Epithelial cell of prostate (primary cell): ENCODE measurements at regions not wholly inside any gene's neighbourhood (a gene's known extent, or its start where the extent isn't known, plus 50 kb on each side); places are given as distances from the start of the nearest gene placed in this dataset.
"Not testable (repeated sequence)": the region's sequence is repeated elsewhere in the genome, so short reads cannot be mapped to it uniquely, and the experiment has no call there.

ENCODE experiments used
- DNase-seq: peaks from one replicate; pipeline ENCODE4 v3.0.0-alpha.2; 2011; ENCODE audit warnings: low read depth, low spot score
- H3K27ac ChIP-seq: fragments of 450-650 bp; 2 replicates; pipeline ENCODE4 v1.5.1; 2017; ENCODE audit warnings: mild to moderate bottlenecking

DNA sequence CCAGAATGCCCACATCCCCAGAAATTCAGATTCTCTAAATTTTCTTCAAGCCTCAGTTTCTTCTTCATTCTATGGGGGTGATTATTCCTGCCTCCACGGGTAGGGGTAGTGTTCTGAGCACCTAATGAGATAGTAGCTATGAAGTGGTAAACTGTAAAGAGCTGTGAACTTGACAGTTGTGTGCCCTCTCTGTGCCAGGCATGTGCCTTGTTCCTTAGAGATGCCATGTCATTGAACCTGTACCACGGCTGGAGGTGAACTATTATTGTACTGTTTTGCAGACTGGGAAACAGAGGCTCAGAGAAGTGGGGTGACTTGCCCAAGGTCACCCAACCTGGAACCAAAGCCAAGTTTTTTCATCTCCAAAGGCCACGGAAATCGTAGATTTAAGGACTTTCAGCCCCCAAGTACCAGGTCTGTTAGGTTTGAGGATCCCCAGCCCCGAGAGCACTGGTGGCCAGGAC, 67.7 kb upstream of the SIRPA start:
- H3K27ac ChIP-seq: peak overlapping the region; percentile 97
- no peak for DNase-seq

DNA sequence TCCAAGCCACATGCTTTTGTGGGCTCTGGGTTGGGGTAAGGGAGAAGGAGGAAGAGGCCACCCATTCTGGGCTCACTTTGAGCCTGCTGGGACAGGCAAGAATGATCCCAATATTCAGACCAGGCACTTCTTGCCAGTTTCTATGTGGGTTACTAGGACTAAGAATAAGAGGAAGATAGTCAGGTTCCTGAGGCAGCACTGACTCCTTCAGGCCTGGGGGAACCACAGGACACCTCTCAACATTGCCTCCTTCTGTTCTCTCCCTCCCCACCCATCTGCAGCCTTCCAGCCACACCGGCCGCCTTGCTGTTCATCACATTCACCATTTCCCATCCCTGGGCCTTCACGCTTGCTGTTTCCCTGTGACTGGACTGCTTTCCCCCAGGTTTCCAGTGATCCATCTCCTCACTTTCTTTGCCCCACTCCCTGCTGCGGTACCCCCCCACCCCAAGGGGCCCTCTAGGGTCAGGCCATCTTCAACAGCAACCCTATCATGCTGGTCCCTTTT, 69.2 kb upstream of the SIRPA start:
- H3K27ac ChIP-seq: peak overlapping the region; percentile 97
- no peak for DNase-seq

DNA sequence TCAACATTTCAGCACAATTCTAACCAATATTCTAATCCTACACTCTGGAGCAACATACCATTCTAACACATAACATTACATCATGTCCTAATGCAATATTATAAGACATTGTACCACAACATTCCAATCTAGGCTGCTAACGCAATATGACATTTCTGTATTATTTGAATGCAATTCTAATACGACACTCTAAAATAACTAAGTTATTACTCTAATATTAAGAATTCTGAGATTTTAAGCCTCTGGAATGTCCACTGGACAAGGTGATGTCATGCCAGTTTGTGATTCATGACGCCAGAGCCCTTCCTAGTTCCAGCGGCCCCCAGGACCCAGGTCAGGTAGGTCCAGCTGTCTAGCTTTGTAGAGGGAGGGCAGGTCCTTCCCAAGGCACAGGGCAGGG, 69.7 kb upstream of the SIRPA start:
- no peak for DNase-seq
- H3K27ac ChIP-seq: peak overlapping the region; percentile 97

DNA sequence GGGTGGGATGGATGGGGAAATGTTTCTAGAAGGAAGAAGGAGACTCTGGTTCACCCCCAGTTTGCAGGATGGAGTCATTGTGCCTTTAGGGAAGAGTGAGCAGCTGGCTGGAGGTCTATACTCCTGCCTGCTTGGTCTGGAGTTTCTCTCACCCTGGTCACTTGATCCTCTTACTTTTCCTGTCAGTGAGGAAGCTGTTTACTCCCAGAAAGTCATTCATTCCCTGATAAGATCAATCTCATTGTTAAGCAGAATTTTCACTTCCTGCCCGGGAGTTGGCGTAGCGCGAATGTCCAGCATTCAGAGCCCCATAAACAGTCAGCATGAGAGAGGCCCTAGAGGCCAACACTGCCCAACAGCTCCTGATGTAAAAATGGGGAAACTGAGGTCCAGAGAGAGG, 70.4 kb upstream of the SIRPA start:
- H3K27ac ChIP-seq: peak overlapping the region; percentile 97
- no peak for DNase-seq

DNA sequence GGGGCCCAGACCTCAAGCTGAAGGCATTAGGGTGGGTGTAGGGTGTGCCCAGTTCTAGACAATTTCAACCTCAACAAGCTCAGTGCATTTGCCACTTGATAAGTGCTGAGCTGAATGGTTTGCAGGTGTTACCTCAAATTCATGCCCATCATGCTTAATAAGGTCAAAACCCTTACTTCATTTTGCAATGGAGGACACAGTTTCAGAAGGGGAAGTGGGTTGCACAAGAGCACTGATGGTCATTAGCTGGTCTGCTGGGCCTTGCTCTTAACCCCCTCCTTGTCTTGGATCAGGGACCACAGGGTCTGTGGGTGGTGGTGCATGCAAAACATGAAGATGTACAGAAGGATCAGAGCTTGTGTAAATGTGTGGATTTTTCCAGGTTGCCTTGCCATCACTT, 71.0 kb upstream of the SIRPA start:
- peak overlapping the region; percentile 97 for H3K27ac ChIP-seq

DNA sequence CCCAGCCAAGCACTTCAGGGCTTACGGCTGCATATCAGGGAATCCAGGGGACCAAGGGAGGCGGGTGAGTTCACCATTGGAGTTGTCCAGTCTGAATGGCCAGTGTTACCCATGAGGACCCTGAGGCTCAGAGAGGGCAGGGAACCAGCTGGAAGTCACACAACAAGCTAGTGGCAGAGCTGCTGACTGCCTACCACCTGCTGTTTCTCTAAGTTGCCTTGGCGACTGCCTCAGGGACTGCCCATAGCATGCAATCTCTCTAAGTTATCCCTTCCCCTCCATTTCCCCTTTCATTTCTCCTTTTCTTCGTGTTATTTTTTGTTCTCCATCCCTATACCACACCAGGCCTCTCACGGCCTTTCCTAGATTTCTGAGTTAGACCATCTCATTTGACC, 71.8 kb upstream of the SIRPA start:
- no peak for DNase-seq
- H3K27ac ChIP-seq: peak overlapping the region; percentile 57

More for the DNA sequence above, 71.0 kb upstream of the SIRPA start:
- DNase-seq: no peak

DNA sequence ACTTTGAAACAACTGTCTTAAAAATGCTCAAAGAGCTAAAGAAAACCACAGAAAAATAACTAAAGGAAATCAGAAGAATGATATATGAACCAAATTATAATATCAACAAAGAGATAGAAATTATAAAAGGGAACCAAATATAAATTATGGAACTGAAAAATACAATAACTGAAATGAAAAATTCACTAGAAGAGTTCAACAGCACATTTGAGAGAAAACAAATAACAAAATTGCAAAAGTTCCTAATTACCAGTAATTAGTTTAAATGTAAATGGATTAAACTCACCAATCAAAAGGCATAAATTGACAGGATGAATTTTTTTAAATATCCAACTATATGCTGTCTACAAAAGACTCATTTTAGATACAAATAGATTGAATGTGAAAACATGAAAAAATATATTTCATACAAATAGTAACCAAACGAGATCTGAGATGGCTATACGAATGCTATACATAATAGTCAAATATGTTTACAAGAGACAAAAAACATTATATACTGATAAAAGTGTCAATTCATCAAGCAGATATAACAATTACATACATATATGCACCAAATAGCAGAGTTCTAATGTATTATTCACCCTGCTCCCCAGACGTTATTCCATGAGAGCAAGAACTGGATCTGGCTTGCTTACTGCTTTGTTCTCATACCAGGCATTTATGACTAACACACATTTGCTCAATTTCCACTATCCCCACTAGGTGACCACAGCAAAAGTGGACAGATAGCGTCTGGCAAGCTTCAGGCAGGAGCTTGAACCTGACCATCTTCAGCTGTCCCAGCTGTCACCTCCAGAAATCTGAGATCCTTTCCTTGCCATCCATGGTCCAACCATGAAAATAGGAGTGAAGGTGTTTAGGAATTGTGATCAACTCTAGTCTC, 72.4 kb upstream of the SIRPA start:
- no peak for DNase-seq

DNA sequence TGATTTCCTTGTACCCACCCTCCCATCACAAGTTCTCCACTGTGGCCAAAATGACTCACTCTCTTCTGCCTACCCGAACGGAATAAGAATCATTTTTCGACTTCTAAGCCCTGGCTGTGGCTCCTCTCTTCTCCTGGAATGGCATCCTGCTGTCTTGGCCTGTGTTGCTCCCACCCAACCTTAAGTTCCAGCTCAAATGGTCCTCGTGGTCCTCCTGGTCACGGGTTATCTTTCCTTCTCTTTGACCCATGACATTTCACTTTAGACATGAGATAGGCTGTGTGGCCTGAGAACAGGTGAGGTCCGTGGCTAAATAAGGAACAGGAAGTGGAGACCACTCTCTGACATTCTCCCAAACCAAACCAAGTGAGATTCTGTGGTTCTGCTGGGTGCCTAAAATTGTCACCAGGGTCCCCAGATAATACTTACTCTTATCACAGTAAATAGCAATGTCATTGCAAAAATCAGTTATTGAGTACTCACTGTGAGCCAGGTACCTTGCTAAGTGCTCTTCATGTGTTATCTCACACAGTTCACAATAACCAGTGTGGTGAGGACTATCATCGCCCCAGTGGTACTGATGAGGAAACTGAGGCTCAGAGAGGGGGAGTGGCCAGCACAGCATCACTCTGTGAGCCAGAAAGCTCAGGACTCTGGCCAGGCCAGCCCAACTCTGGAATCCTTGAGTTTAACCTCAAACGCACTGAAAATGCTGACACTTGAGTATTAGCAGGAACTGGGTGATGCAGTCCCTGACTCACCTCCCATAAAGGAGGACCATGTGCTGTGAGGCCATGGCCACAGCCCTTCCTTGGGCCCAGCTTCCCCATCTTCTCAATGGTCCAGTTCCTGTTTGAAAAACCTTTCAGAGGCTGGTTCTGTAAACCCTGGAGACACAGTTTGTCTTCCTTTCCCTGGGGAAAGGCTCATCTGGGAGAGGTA, 74.8 kb upstream of the SIRPA start:
- no peak for DNase-seq
- H3K27ac ChIP-seq: peak overlapping the region; percentile 57

More for the DNA sequence above, 72.4 kb upstream of the SIRPA start:
- H3K27ac ChIP-seq: peak overlapping the region; percentile 57

DNA sequence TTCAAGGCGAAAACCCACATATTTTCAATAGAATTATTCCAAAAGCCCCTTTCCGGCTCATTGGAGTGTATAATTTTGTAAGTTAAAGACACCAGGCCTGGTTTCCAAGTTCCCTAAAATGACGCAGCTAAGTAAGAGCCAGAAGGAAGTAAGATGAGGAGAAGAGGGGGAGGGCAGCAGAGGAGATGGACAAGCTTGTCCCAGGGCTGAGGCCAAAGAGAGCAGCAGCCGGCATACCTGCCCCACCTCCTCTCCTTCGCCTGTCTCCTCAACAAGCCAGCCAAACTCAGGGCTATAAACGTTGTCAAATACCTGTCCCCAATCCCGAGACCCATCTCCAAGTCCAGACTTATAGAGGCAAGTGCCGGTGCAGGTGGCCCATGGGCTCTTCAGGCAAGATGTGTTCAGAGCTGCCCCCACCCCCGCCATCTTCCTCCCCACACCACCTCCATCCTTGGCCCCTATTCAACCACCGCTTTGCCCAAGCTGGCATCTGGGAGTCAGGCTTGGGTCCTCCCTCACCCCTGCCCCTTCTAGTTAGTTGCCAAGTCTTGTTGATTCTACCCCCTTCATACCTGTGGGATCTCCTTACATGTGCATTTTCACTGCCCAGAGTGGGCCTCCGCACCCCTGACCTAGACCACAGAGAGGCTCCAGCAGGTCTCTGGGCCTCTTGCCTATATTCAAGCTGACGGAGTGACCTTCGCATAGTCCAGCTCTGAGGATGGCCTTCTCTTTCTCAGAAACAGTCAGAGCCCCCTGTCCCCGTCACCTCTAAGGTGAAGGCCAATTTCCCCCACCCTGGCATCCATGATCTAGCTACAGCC, 75.7 kb upstream of the SIRPA start:
- no peak for DNase-seq
- peak overlapping the region; percentile 57 for H3K27ac ChIP-seq

DNA sequence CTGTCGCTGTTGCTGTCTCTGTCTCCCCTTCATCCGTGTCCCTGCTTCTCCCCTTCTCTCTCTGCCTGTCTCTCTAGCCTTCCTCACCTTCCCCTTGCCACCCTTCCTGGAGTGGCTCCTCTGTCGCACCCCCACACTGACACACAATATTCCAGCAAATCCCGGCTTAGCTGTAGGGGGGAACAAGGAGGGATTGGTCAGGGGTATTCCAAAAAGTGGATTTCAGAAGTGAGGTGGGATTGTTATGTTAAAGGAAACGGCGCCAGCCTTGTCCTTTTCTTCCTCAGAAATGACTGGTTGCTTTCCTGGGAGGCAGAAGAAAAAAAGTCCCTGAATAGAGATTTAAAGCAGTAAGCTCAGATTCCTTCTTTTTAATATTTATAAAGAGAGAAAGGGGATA, 76.3 kb upstream of the SIRPA start:
- H3K27ac ChIP-seq: no peak overlapping the region

DNA sequence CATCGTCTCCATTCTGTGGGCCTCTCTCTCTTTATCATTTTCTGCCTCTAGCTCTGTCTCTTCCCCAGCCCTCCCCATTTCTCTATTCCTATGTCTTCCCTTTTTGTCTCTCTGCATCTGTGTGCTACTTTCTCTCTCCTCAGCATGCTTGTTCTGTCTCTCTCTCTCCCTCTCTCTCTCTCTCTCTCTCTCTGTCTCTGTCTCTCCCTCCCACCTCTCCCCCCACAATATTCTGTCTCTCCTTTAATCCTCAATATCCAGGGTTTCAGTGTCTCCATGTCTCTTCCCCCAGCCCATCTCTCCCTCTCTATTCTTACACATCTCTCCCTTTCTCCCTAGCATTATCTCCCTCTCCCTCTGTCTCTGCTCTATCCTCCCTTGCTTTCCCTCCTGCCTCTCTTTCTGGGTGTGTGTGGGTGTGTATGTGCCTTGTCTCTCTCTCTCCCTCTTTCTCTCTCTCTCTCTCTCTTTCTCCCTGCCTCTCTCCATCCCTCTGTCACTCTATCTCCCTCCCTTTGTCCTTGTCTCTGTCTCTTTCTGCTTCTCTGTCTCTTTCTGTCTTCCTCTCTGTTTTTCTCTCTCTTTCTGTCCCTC, 76.9 kb upstream of the SIRPA start:
- H3K27ac ChIP-seq: no peak overlapping the region

More for the DNA sequence above, 76.3 kb upstream of the SIRPA start:
- no peak for DNase-seq

DNA sequence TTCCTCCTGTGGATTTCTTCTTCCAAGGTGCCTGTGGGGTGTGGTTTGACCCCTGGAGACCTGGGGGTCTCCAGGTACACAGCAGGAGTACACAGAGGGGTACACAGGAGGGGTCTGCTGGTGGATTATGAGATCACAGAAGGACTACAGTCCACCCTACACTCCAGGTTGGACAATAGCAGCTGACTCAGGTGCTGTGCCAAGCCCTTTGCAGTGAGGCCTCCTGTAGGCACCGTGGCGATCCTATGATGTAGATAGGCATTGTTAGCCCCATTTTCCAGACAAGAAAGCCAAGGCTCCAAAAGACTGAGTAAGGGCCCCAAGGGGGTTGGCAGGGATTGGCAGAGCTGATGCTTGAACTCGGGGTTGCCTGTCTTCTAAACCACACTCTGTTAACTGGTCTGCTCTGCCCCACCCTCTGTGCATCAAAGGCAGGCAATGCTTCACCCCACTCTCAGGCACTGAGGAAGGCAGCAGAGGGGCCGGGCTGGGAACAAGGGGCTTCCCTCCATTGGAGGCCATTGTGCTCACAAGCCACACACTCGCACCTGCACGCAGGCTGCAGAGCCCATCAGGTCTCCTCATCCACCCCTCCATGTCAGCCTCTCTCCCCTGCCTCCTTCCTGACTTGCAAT, 77.5 kb upstream of the SIRPA start:
- no peak overlapping the region for H3K27ac ChIP-seq
- DNase-seq: no peak

More for the DNA sequence above, 76.9 kb upstream of the SIRPA start:
- no peak for DNase-seq

DNA sequence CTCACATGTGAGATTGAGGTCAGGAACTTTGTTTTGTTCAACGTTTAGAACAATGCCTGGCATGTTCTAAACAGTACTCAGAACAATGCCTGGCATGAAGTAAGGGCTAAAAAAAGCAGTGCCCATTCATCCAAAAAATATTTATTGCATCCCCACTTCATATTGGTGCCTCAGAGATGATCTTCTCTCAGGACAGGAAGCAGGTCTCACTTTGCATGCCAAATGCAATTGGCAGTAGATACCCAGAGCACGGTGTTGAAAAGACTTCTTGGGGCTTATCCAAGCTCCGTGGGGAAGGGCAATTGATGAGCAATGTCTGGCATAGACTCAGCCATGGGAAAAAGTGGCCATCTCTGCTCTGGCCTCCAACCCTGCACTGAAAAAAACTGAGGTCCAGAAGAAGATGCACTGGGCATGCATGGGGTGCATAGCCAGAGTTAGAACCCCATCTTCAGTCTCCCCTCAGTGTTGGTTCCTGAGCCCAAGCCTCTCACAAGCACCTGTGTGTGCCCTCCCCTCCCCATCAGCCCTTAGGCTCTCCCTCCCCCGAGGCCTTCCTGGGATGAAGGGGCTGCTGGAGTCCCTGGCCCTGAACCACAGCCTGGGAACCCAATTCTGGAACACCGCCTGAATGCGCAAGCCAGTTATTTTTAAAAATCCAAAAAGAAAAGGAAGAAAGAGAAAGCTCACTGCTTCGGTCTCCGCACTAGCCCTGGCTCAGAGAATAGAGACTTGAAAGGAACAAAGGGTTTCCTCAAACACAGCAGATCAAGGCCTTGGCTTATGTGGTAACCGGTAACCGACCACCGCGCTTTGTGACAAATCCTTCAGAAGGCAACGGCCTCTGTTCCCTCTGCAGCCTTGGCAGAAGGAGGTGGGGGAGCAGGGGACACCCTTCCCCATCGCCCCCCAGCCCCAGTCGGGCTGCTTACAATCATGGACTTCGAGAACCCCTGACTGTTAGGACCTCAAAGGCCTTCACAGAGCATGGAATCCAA, 78.5 kb upstream of the SIRPA start:
- DNase-seq: no peak
- peak overlapping the region; percentile 69 for H3K27ac ChIP-seq

DNA sequence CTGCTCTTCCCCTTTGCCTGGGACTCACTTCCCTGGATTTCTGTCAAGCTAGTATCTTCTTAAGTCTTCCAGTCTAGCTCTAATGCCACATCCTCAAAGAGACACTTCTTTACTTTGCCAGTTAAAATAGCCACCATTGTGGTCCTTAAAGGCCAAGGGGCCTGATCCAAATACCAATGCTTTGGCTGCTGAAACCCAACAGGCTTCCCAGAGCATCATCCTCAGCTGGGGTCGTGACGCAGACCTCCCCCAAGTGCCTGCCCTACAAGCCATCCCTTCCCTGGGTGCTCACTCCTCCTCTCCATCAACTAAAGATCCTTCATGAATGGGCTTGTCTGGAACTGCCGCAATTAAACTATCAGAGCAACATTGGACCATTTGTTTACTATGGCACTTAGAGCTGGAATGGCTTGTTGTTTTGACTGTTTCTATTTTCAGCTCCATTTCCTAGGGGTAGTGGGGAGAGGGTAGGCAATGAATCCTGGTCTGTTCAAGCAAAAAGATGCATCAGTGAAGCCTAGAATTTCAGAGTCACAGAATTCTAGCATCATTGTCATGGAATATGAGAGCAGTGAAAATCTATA, 79.6 kb upstream of the SIRPA start:
- peak overlapping the region; percentile 69 for H3K27ac ChIP-seq
- DNase-seq: no peak

DNA sequence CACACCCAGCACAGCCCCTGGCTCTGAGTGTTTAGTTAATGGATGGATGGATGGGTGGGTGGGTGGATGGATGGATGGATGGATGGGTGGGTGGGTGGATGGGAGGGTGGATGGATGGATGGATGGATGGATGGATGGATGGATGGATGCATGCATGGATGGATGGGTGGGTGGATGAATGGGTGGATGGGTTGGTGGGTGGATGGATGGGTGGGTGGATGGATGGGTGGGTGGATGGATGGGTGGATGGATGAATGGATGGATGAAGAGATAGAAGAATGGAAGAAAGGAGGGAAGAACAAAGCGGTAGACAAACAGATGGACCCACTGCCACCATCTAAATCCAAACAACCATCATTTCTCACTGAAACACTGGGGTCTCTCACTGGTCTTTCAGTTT, 80.3 kb upstream of the SIRPA start:
- H3K27ac ChIP-seq, DNase-seq: not testable (repeated sequence)

DNA sequence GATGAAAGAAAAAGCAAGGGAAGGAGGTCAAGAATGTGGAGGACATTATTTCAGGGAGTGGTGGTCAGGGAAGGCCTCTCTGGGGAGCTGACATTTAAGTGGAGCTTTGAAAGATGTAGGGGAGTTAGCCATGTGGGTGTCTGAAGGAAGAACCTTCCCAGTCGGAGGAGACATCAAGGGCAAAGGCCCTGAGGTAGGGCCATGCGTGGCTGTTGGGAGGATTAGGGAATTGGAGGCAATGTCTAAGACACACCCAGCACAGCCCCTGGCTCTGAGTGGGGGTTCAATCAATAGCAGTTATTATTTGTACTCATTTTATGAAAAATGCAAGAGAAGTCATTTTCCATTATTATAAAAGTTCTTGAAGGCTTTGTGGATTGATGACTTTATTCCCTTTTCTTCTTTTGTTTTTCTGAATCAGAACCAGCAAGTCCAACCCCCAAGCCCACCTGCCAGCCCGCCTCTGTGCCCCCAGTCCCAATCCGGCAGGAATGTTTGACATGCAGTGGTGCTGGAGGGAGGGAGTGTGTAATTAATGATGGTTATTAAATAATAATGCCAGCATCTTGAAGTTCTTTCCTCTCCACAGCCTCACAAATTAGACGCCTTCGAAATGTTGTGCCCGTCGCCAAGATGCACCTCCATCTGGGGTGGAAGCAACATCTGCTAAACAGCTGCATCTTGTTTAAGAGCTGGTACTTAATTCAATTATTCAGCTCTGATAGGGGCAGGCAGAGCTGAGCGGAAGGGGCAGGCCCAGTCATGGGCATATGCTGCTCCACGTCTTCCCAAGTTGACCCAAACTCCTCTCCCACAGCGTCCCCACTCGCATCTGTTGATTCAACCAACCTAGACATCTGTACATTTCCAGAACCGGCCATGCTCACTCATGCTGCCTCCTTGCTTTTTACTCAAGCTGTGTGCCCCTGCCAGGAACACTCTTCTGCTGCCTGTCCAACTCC, 81.3 kb upstream of the SIRPA start:
- DNase-seq: no peak
- peak overlapping the region; percentile 95 for H3K27ac ChIP-seq
